GM23338 (cell line): ENCODE measurements at regions not wholly inside any gene's neighbourhood (a gene's known extent, or its start where the extent isn't known, plus 50 kb on each side); places are given as distances from the start of the nearest gene placed in this dataset.

Source experiments
- ATAC-seq: fragments of 200-7000 bp; cut with Tn5 transposase; 3 replicates; pipeline ENCODE4 v1.9.1; 2020
- DNase-seq: peaks from one replicate; pipeline ENCODE4 v3.0.0-alpha.2; 2015; ENCODE audit warnings: low spot score
- H2AFZ ChIP-seq: fragments of 200-600 bp; sonication (generic); 2 replicates; pipeline ENCODE4 v1.8.0; 2016; ENCODE audit warnings: antibody characterized with exemption, mild to moderate bottlenecking, moderate library complexity
- H3F3A ChIP-seq: fragments of 200-600 bp; sonication (generic); replicated peaks from 2 replicates; pipeline ENCODE4 v1.8.0; 2017; ENCODE audit warnings: antibody characterized with exemption, mixed run types, low read depth
- H3K27ac ChIP-seq: fragments of 200-600 bp; sonication (generic); 2 replicates; pipeline ENCODE4 v1.6.1; 2016; ENCODE audit warnings: low read depth
- H3K27me3 ChIP-seq: fragments of 200-600 bp; sonication (generic); 2 replicates; pipeline ENCODE4 v1.8.0; 2016; ENCODE audit warnings: mild to moderate bottlenecking, mixed run types, moderate library complexity; ENCODE audit not compliant: insufficient read depth
- H3K36me3 ChIP-seq: fragments of 200-600 bp; sonication (generic); 2 replicates; pipeline ENCODE4 v1.8.0; 2016; ENCODE audit warnings: mild to moderate bottlenecking; ENCODE audit not compliant: insufficient read depth
- H3K4me1 ChIP-seq: fragments of 200-600 bp; sonication (generic); 2 replicates; pipeline ENCODE4 v1.8.0; 2016; ENCODE audit warnings: mild to moderate bottlenecking, moderate library complexity; ENCODE audit not compliant: insufficient read depth
- H3K4me2 ChIP-seq: fragments of 200-600 bp; sonication (generic); 2 replicates; pipeline ENCODE4 v1.7.1; 2017; ENCODE audit warnings: mixed run types
- H3K4me3 ChIP-seq: fragments of 200-600 bp; sonication (generic); 2 replicates; pipeline ENCODE4 v1.6.1; 2016; ENCODE audit warnings: mixed run types
- H3K79me2 ChIP-seq: fragments of 200-600 bp; sonication (generic); replicated peaks from 2 replicates; pipeline ENCODE4 v1.8.0; 2017; ENCODE audit warnings: mild to moderate bottlenecking; ENCODE audit not compliant: insufficient read depth
- H3K9me2 ChIP-seq: fragments of 200-600 bp; sonication (generic); 2 replicates; pipeline ENCODE4 v1.8.0; 2017; ENCODE audit not compliant: insufficient read depth
- H4K20me1 ChIP-seq: fragments of 200-600 bp; sonication (generic); replicated peaks from 2 replicates; pipeline ENCODE4 v1.8.0; 2017; ENCODE audit warnings: mild to moderate bottlenecking; ENCODE audit not compliant: insufficient read depth
- H3K27ac Mint-ChIP-seq: 2 replicates; pipeline ENCODE4 v1.8.0; 2020; ENCODE audit warnings: inconsistent platforms, mild to moderate bottlenecking, moderate library complexity, mixed read lengths
- H3K27me3 Mint-ChIP-seq: 3 replicates; pipeline ENCODE4 v1.8.0; 2022; ENCODE audit warnings: low read depth, mild to moderate bottlenecking, moderate library complexity, mixed read lengths, inconsistent platforms; ENCODE audit not compliant: insufficient read depth, poor library complexity
- H3K36me3 Mint-ChIP-seq: 3 replicates; pipeline ENCODE4 v1.8.0; 2021; ENCODE audit warnings: low read depth, mild to moderate bottlenecking, inconsistent platforms, moderate library complexity, mixed read lengths
- H3K4me1 Mint-ChIP-seq: 3 replicates; pipeline ENCODE4 v1.8.0; 2020; ENCODE audit warnings: mild to moderate bottlenecking, inconsistent platforms, mixed read lengths
- H3K4me3 Mint-ChIP-seq: 3 replicates; pipeline ENCODE4 v1.8.0; 2021; ENCODE audit warnings: moderate library complexity, mild to moderate bottlenecking, inconsistent platforms, mixed read lengths
- H3K9me3 Mint-ChIP-seq: 3 replicates; pipeline ENCODE4 v1.8.0; 2020; ENCODE audit warnings: moderate library complexity, mild to moderate bottlenecking, inconsistent platforms, mixed read lengths
- CREB1 ChIP-seq: fragments of 250-450 bp; sonication (Bioruptor Pico); IDR thresholded peaks from 2 replicates; pipeline ENCODE4 v1.5.0; 2020; ENCODE audit warnings: low read depth, mild to moderate bottlenecking, moderate library complexity
- ETS1 ChIP-seq: IDR thresholded peaks from 2 replicates; pipeline ENCODE4 v1.6.1; 2016; ENCODE audit warnings: antibody characterized with exemption
- EZH2 ChIP-seq: fragments of 200-600 bp; sonication (generic); IDR thresholded peaks from one replicate; pipeline ENCODE4 v1.8.0; 2017; ENCODE audit warnings: antibody characterized with exemption, mild to moderate bottlenecking, low read depth; ENCODE audit not compliant: unreplicated experiment
- EZH2phosphoT487 ChIP-seq: fragments of 200-600 bp; sonication (generic); IDR thresholded peaks from one replicate; pipeline ENCODE4 v1.8.1; 2018; ENCODE audit warnings: antibody characterized with exemption; ENCODE audit not compliant: unreplicated experiment
- JUNB ChIP-seq: IDR thresholded peaks from one replicate; pipeline ENCODE4 v1.6.1; 2016; ENCODE audit warnings: antibody characterized with exemption; ENCODE audit not compliant: unreplicated experiment
- NANOG ChIP-seq: IDR thresholded peaks from 2 replicates; pipeline ENCODE4 v1.6.1; 2016; ENCODE audit warnings: antibody characterized with exemption, borderline replicate concordance
- STAT1 ChIP-seq: IDR thresholded peaks from one replicate; pipeline ENCODE4 v1.6.1; 2016; ENCODE audit warnings: antibody characterized with exemption; ENCODE audit not compliant: unreplicated experiment
- ZNF114 ChIP-seq: fragments of 250-450 bp; sonication (Bioruptor Pico); IDR thresholded peaks from 2 replicates; pipeline ENCODE4 v1.5.0; 2020; ENCODE audit warnings: mild to moderate bottlenecking, moderate library complexity
- ZNF331 ChIP-seq: fragments of 250-450 bp; sonication (Bioruptor Pico); IDR thresholded peaks from 2 replicates; pipeline ENCODE4 v1.5.0; 2020; ENCODE audit warnings: low read depth, mild to moderate bottlenecking, moderate library complexity
- TF ChIP-seq, protein P1 (sequence below): fragments of 250-450 bp; sonication (Bioruptor Pico); IDR thresholded peaks from 2 replicates; pipeline ENCODE4 v1.5.0; 2020; ENCODE audit warnings: mild to moderate bottlenecking, moderate library complexity
- TF ChIP-seq, protein P2 (sequence below), 2 experiments: fragments of 200-600 bp in 1 of 2; sonication (generic) in 1 of 2; conservative IDR thresholded peaks; 2 replicates each; pipeline versions ENCODE4 v1.5.1 to v1.6.1; 2016 to 2017; ENCODE audit warnings: antibody characterized with exemption in 2 of 2, low read depth in 2 of 2, mild to moderate bottlenecking in 2 of 2, moderate library complexity in 1 of 2

DNA sequence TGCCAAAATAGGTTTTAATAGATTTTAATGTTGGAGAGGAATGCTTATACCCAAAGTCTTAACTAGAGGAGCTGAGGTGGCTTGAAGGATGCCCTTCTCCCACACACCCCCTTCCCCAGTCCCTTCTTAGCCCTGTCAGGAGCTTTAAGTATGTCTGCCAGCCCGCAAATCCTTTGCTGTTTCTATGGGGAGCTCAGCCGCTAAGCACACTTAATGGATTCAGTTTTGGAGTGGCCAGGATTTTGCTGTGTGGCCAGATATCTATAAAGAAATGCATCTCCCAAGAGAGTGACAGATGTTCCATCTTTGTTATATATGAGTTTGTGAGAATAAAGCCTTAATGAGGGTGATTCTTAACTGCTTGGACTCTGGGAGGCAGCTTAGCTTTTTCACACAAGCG, 152.9 kb upstream of the ZNF32 start:
- Mint-ChIP-seq H3K36me3 (no peaks in the 10 kb centered on the region), H3K4me3 (no peak overlapping the region), H3K9me3 (no peaks in the 10 kb centered on the region), H3K4me1 (peaks cover 3% of the 10 kb centered on the region; the same call in 2 of the 3 replicates), H3K27me3 (peaks cover 2% of the 10 kb centered on the region), H3K27ac (no peak overlapping the region)
- peak overlapping the region; percentile 10; the same call in 1 of the 2 replicates for H2AFZ ChIP-seq
- no peaks in the 10 kb centered on the region for H3K79me2 ChIP-seq
- H3K4me1 ChIP-seq, result no peaks in the 10 kb centered on the region
- no peak overlapping the region for H3K27ac ChIP-seq
- TF ChIP-seq NANOG (no peak), STAT1 (no peak), JUNB (no peak), EZH2 (no peak), CREB1 (no peak), ZNF114 (no peak), ZNF331 (CRISPR knock-in tag) (no peak), ETS1 (no peak), EZH2phosphoT487 (no peak)
- TF ChIP-seq, protein P1, sequence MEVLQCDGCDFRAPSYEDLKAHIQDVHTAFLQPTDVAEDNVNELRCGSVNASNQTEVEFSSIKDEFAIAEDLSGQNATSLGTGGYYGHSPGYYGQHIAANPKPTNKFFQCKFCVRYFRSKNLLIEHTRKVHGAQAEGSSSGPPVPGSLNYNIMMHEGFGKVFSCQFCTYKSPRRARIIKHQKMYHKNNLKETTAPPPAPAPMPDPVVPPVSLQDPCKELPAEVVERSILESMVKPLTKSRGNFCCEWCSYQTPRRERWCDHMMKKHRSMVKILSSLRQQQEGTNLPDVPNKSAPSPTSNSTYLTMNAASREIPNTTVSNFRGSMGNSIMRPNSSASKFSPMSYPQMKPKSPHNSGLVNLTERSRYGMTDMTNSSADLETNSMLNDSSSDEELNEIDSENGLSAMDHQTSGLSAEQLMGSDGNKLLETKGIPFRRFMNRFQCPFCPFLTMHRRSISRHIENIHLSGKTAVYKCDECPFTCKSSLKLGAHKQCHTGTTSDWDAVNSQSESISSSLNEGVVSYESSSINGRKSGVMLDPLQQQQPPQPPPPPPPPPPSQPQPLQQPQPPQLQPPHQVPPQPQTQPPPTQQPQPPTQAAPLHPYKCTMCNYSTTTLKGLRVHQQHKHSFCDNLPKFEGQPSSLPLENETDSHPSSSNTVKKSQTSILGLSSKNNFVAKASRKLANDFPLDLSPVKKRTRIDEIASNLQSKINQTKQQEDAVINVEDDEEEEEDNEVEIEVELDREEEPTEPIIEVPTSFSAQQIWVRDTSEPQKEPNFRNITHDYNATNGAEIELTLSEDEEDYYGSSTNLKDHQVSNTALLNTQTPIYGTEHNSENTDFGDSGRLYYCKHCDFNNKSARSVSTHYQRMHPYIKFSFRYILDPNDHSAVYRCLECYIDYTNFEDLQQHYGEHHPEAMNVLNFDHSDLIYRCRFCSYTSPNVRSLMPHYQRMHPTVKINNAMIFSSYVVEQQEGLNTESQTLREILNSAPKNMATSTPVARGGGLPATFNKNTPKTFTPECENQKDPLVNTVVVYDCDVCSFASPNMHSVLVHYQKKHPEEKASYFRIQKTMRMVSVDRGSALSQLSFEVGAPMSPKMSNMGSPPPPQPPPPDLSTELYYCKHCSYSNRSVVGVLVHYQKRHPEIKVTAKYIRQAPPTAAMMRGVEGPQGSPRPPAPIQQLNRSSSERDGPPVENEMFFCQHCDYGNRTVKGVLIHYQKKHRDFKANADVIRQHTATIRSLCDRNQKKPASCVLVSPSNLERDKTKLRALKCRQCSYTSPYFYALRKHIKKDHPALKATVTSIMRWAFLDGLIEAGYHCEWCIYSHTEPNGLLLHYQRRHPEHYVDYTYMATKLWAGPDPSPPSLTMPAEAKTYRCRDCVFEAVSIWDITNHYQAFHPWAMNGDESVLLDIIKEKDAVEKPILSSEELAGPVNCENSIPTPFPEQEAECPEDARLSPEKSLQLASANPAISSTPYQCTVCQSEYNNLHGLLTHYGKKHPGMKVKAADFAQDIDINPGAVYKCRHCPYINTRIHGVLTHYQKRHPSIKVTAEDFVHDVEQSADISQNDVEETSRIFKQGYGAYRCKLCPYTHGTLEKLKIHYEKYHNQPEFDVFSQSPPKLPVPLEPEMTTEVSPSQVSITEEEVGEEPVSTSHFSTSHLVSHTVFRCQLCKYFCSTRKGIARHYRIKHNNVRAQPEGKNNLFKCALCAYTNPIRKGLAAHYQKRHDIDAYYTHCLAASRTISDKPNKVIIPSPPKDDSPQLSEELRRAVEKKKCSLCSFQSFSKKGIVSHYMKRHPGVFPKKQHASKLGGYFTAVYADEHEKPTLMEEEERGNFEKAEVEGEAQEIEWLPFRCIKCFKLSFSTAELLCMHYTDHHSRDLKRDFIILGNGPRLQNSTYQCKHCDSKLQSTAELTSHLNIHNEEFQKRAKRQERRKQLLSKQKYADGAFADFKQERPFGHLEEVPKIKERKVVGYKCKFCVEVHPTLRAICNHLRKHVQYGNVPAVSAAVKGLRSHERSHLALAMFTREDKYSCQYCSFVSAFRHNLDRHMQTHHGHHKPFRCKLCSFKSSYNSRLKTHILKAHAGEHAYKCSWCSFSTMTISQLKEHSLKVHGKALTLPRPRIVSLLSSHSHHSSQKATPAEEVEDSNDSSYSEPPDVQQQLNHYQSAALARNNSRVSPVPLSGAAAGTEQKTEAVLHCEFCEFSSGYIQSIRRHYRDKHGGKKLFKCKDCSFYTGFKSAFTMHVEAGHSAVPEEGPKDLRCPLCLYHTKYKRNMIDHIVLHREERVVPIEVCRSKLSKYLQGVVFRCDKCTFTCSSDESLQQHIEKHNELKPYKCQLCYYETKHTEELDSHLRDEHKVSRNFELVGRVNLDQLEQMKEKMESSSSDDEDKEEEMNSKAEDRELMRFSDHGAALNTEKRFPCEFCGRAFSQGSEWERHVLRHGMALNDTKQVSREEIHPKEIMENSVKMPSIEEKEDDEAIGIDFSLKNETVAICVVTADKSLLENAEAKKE, result no peak
- TF ChIP-seq, protein P2, sequence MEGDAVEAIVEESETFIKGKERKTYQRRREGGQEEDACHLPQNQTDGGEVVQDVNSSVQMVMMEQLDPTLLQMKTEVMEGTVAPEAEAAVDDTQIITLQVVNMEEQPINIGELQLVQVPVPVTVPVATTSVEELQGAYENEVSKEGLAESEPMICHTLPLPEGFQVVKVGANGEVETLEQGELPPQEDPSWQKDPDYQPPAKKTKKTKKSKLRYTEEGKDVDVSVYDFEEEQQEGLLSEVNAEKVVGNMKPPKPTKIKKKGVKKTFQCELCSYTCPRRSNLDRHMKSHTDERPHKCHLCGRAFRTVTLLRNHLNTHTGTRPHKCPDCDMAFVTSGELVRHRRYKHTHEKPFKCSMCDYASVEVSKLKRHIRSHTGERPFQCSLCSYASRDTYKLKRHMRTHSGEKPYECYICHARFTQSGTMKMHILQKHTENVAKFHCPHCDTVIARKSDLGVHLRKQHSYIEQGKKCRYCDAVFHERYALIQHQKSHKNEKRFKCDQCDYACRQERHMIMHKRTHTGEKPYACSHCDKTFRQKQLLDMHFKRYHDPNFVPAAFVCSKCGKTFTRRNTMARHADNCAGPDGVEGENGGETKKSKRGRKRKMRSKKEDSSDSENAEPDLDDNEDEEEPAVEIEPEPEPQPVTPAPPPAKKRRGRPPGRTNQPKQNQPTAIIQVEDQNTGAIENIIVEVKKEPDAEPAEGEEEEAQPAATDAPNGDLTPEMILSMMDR (conservative IDR thresholded peaks at IDR 0.05; ENCODE audit: low read depth in 2 of 2), result no peak
- H3K4me3 ChIP-seq, result no peak overlapping the region
- H3K4me2 ChIP-seq, result no peak overlapping the region
- DNase-seq (no peak), ATAC-seq (no peak)
- no peaks in the 10 kb centered on the region for H3K36me3 ChIP-seq
- no peaks in the 10 kb centered on the region for H3K27me3 ChIP-seq
- no peaks in the 10 kb centered on the region for H3K9me2 ChIP-seq
- no peaks in the 10 kb centered on the region for H3F3A ChIP-seq
- H4K20me1 ChIP-seq, result no peaks in the 10 kb centered on the region
